ENCODE measurements at regions not wholly inside any gene's neighbourhood (a gene's known extent, or its start where the extent isn't known, plus 50 kb on each side); places are given as distances from the start of the nearest gene placed in this dataset.

GRCh38 chr7:15995027-15995426, 308.5 kb upstream of the MEOX2 start:
- no peaks in the 10 kb centered on the region for H3K36me3 Mint-ChIP-seq
- Histone ChIP-seq H3K27ac (ENCODE audit: low read depth, low read length) (no peak overlapping the region), H3K27me3 (ENCODE audit: insufficient read depth, low read length) (no peaks in the 10 kb centered on the region), H3K4me1 (ENCODE audit: insufficient read depth, low read length) (no peaks in the 10 kb centered on the region), H3K36me3 (ENCODE audit: insufficient read depth, low read length) (no peaks in the 10 kb centered on the region), H3K4me3 (ENCODE audit: low read length in 2 of 2) (no peak overlapping the region), H3K9me3 (ENCODE audit: control insufficient read depth in 1 of 2, low read length in 2 of 2) (no peaks in the 10 kb centered on the region)
- DNase-seq, result no peak
- H3K4me1 Mint-ChIP-seq, result no peaks in the 10 kb centered on the region
- intact Hi-C loops (cut with micrococcal nuclease), result no loop called here
- ChIA-PET CTCF (ENCODE audit: partially characterized antibody) (no interaction called here), POLR2A (ENCODE audit: partially characterized antibody) (no interaction called here)
- no peak overlapping the region for H3K4me3 Mint-ChIP-seq
- no peak overlapping the region for H3K27ac Mint-ChIP-seq
- peaks cover 0 to 4% (median 3%) of the 10 kb centered on the region in 8 donors for H3K9me3 Mint-ChIP-seq
- H3K27me3 Mint-ChIP-seq, result no peaks in the 10 kb centered on the region

- no peaks in the 10 kb centered on the region for H3K36me3 Mint-ChIP-seq
- intact Hi-C loops (cut with micrococcal nuclease), result no loop called here
- no peaks in the 10 kb centered on the region for H3K4me1 Mint-ChIP-seq
- Histone ChIP-seq H3K9me3 (ENCODE audit: control insufficient read depth in 1 of 2, low read length in 2 of 2) (no peaks in the 10 kb centered on the region), H3K4me1 (ENCODE audit: insufficient read depth, low read length) (no peaks in the 10 kb centered on the region), H3K27me3 (ENCODE audit: insufficient read depth, low read length) (no peaks in the 10 kb centered on the region), H3K36me3 (ENCODE audit: insufficient read depth, low read length) (no peaks in the 10 kb centered on the region), H3K27ac (ENCODE audit: low read depth, low read length) (no peak overlapping the region), H3K4me3 (ENCODE audit: low read length in 2 of 2) (no peak overlapping the region)
- DNase-seq, result no peak
- CTCF ChIA-PET (ENCODE audit: partially characterized antibody), result no interaction called here
- H3K9me3 Mint-ChIP-seq, result peaks cover 0 to 4% (median 1%) of the 10 kb centered on the region in 8 donors
- no peaks in the 10 kb centered on the region for H3K27me3 Mint-ChIP-seq
- no peak overlapping the region for H3K4me3 Mint-ChIP-seq
- H3K27ac Mint-ChIP-seq, result no peak overlapping the region
- POLR2A ChIA-PET (ENCODE audit: partially characterized antibody), result no interaction called here
These were observed 302.7 kb upstream of the MEOX2 start for GRCh38 chr7:15989194-15989593.

GRCh38 chr7:15985587-15986384, 299.3 kb upstream of the MEOX2 start:
- H3K4me3 ChIP-seq (ENCODE audit: low read length in 2 of 2), result no peak overlapping the region
- Mint-ChIP-seq H3K27ac (no peak overlapping the region), H3K4me1 (no peaks in the 10 kb centered on the region), H3K27me3 (no peaks in the 10 kb centered on the region), H3K36me3 (no peaks in the 10 kb centered on the region), H3K4me3 (no peak overlapping the region), H3K9me3 (peaks cover 0 to 4% (median 0%) of the 10 kb centered on the region in 8 donors)
- DNase-seq, result no peak
- no peaks in the 10 kb centered on the region for H3K27me3 ChIP-seq (ENCODE audit: insufficient read depth, low read length)
- no peak overlapping the region for H3K27ac ChIP-seq (ENCODE audit: low read depth, low read length)
- ChIA-PET POLR2A (ENCODE audit: partially characterized antibody) (no interaction called here), CTCF (ENCODE audit: partially characterized antibody) (no interaction called here)
- H3K4me1 ChIP-seq (ENCODE audit: insufficient read depth, low read length), result no peaks in the 10 kb centered on the region
- H3K9me3 ChIP-seq (ENCODE audit: control insufficient read depth in 1 of 2, low read length in 2 of 2), result no peaks in the 10 kb centered on the region
- intact Hi-C loops (cut with micrococcal nuclease), result no loop called here
- H3K36me3 ChIP-seq (ENCODE audit: insufficient read depth, low read length), result no peaks in the 10 kb centered on the region

- no peak overlapping the region for H3K4me3 Mint-ChIP-seq
- Histone ChIP-seq H3K27ac (ENCODE audit: low read depth, low read length) (no peak overlapping the region), H3K4me1 (ENCODE audit: insufficient read depth, low read length) (no peaks in the 10 kb centered on the region), H3K27me3 (ENCODE audit: insufficient read depth, low read length) (no peaks in the 10 kb centered on the region), H3K36me3 (ENCODE audit: insufficient read depth, low read length) (no peaks in the 10 kb centered on the region), H3K4me3 (ENCODE audit: low read length in 2 of 2) (no peak overlapping the region), H3K9me3 (ENCODE audit: control insufficient read depth in 1 of 2, low read length in 2 of 2) (no peaks in the 10 kb centered on the region)
- intact Hi-C loops (cut with micrococcal nuclease), result no loop called here
- DNase-seq, result no peak
- H3K4me1 Mint-ChIP-seq, result no peaks in the 10 kb centered on the region
- POLR2A ChIA-PET (ENCODE audit: partially characterized antibody), result no interaction called here
- peaks cover 0 to 3% (median 0%) of the 10 kb centered on the region in 8 donors for H3K9me3 Mint-ChIP-seq
- H3K36me3 Mint-ChIP-seq, result no peaks in the 10 kb centered on the region
- H3K27ac Mint-ChIP-seq, result no peak overlapping the region
- CTCF ChIA-PET (ENCODE audit: partially characterized antibody), result no interaction called here
- no peaks in the 10 kb centered on the region for H3K27me3 Mint-ChIP-seq
These were observed 291.2 kb upstream of the MEOX2 start for GRCh38 chr7:15977663-15978062.

GRCh38 chr7:15972862-15973275, 286.4 kb upstream of the MEOX2 start:
- intact Hi-C loops (cut with micrococcal nuclease), result no loop called here
- H3K27ac Mint-ChIP-seq, result no peak overlapping the region
- no peak overlapping the region for H3K4me3 ChIP-seq (ENCODE audit: low read length in 2 of 2)
- no peaks in the 10 kb centered on the region for H3K36me3 ChIP-seq (ENCODE audit: insufficient read depth, low read length)
- no peaks in the 10 kb centered on the region for H3K4me1 Mint-ChIP-seq
- POLR2A ChIA-PET (ENCODE audit: partially characterized antibody), result no interaction called here
- H3K27me3 Mint-ChIP-seq, result no peaks in the 10 kb centered on the region
- no peaks in the 10 kb centered on the region for H3K9me3 Mint-ChIP-seq
- no peaks in the 10 kb centered on the region for H3K4me1 ChIP-seq (ENCODE audit: insufficient read depth, low read length)
- no peak overlapping the region for H3K27ac ChIP-seq (ENCODE audit: low read depth, low read length)
- no peaks in the 10 kb centered on the region for H3K27me3 ChIP-seq (ENCODE audit: insufficient read depth, low read length)
- no peak for DNase-seq
- H3K4me3 Mint-ChIP-seq, result no peak overlapping the region
- CTCF ChIA-PET (ENCODE audit: partially characterized antibody), result no interaction called here
- no peaks in the 10 kb centered on the region for H3K36me3 Mint-ChIP-seq
- H3K9me3 ChIP-seq (ENCODE audit: control insufficient read depth in 1 of 2, low read length in 2 of 2), result no peaks in the 10 kb centered on the region

- Mint-ChIP-seq H3K9me3 (peaks cover 0 to 4% (median 0%) of the 10 kb centered on the region in 8 donors), H3K4me3 (no peak overlapping the region), H3K36me3 (no peaks in the 10 kb centered on the region), H3K27me3 (no peaks in the 10 kb centered on the region), H3K4me1 (no peaks in the 10 kb centered on the region), H3K27ac (no peak overlapping the region)
- no peaks in the 10 kb centered on the region for H3K9me3 ChIP-seq (ENCODE audit: control insufficient read depth in 1 of 2, low read length in 2 of 2)
- CTCF ChIA-PET (ENCODE audit: partially characterized antibody), result no interaction called here
- no peak overlapping the region for H3K27ac ChIP-seq (ENCODE audit: low read depth, low read length)
- H3K4me3 ChIP-seq (ENCODE audit: low read length in 2 of 2), result no peak overlapping the region
- intact Hi-C loops (cut with micrococcal nuclease), result no loop called here
- POLR2A ChIA-PET (ENCODE audit: partially characterized antibody), result no interaction called here
- H3K36me3 ChIP-seq (ENCODE audit: insufficient read depth, low read length), result no peaks in the 10 kb centered on the region
- DNase-seq, result no peak
- no peaks in the 10 kb centered on the region for H3K4me1 ChIP-seq (ENCODE audit: insufficient read depth, low read length)
- no peaks in the 10 kb centered on the region for H3K27me3 ChIP-seq (ENCODE audit: insufficient read depth, low read length)
These were observed 281.1 kb upstream of the MEOX2 start for GRCh38 chr7:15967551-15967950.

GRCh38 chr7:15967121-15967520, 280.6 kb upstream of the MEOX2 start:
- Mint-ChIP-seq H3K4me3 (no peak overlapping the region), H3K36me3 (no peaks in the 10 kb centered on the region), H3K9me3 (peaks cover 0 to 4% (median 0%) of the 10 kb centered on the region in 8 donors), H3K27me3 (no peaks in the 10 kb centered on the region), H3K4me1 (no peaks in the 10 kb centered on the region), H3K27ac (no peak overlapping the region)
- H3K27ac ChIP-seq (ENCODE audit: low read depth, low read length), result no peak overlapping the region
- H3K4me3 ChIP-seq (ENCODE audit: low read length in 2 of 2), result no peak overlapping the region
- no peaks in the 10 kb centered on the region for H3K36me3 ChIP-seq (ENCODE audit: insufficient read depth, low read length)
- no peaks in the 10 kb centered on the region for H3K27me3 ChIP-seq (ENCODE audit: insufficient read depth, low read length)
- ChIA-PET CTCF (ENCODE audit: partially characterized antibody) (no interaction called here), POLR2A (ENCODE audit: partially characterized antibody) (no interaction called here)
- no peaks in the 10 kb centered on the region for H3K9me3 ChIP-seq (ENCODE audit: control insufficient read depth in 1 of 2, low read length in 2 of 2)
- no peak for DNase-seq
- intact Hi-C loops (cut with micrococcal nuclease), result no loop called here
- H3K4me1 ChIP-seq (ENCODE audit: insufficient read depth, low read length), result no peaks in the 10 kb centered on the region

- CTCF ChIA-PET (ENCODE audit: partially characterized antibody), result no interaction called here
- H3K9me3 Mint-ChIP-seq, result peaks cover 0 to 12% (median 3%) of the 10 kb centered on the region in 8 donors
- intact Hi-C loops (cut with micrococcal nuclease), result no loop called here
- no peak overlapping the region for H3K27ac Mint-ChIP-seq
- H3K36me3 ChIP-seq (ENCODE audit: insufficient read depth, low read length), result no peaks in the 10 kb centered on the region
- H3K27me3 ChIP-seq (ENCODE audit: insufficient read depth, low read length), result no peaks in the 10 kb centered on the region
- no peak overlapping the region for H3K27ac ChIP-seq (ENCODE audit: low read depth, low read length)
- DNase-seq, result no peak
- no peaks in the 10 kb centered on the region for H3K4me1 Mint-ChIP-seq
- H3K27me3 Mint-ChIP-seq, result no peaks in the 10 kb centered on the region
- POLR2A ChIA-PET (ENCODE audit: partially characterized antibody), result no interaction called here
- H3K4me3 Mint-ChIP-seq, result no peak overlapping the region
- H3K4me3 ChIP-seq (ENCODE audit: low read length in 2 of 2), result no peak overlapping the region
- H3K36me3 Mint-ChIP-seq, result no peaks in the 10 kb centered on the region
- no peaks in the 10 kb centered on the region for H3K9me3 ChIP-seq (ENCODE audit: control insufficient read depth in 1 of 2, low read length in 2 of 2)
- no peaks in the 10 kb centered on the region for H3K4me1 ChIP-seq (ENCODE audit: insufficient read depth, low read length)
These were observed 276.7 kb upstream of the MEOX2 start for GRCh38 chr7:15963206-15963605.

Measured in CD4-positive, alpha-beta memory T cell (primary cell).